ENCODE measurements at regions not wholly inside any gene's neighbourhood (a gene's known extent, or its start where the extent isn't known, plus 50 kb on each side); places are given as distances from the start of the nearest gene placed in this dataset.

- TF ChIP-seq KLF9 (CRISPR knock-in tag; IDR thresholded peaks at IDR 0.05; ENCODE audit: low read depth) (no peak), HMGA1 (CRISPR knock-in tag; conservative IDR thresholded peaks at IDR 0.05) (no peak), SMARCC2 (IDR thresholded peaks at IDR 0.05) (no peak), MXD1 (CRISPR knock-in tag; IDR thresholded peaks at IDR 0.05) (no peak), PLRG1 (conservative IDR thresholded peaks at IDR 0.05) (no peak), MTERF4 (CRISPR knock-in tag; IDR thresholded peaks at IDR 0.05) (no peak), GPBP1L1 (CRISPR knock-in tag; IDR thresholded peaks at IDR 0.05) (no peak), PRDM15 (CRISPR knock-in tag; IDR thresholded peaks at IDR 0.05) (no peak), KAT2B (IDR thresholded peaks at IDR 0.05; ENCODE audit: borderline replicate concordance, low read depth, low read length) (no peak), ASH2L (IDR thresholded peaks at IDR 0.05; ENCODE audit: insufficient read length, low read depth, low read length) (no peak)
- Histone ChIP-seq H3K4me2 (ENCODE audit: low read depth, low read length) (no peak overlapping the region), H4K20me1 (ENCODE audit: insufficient read depth, low read length) (no peaks in the 10 kb centered on the region), H3K4me3 (replicated peaks in 1 of 3; ENCODE audit: insufficient read depth in 1 of 3, low read depth in 2 of 3, low read length in 3 of 3) (no peak overlapping the region), H3K9ac (ENCODE audit: insufficient read depth, low read depth, low read length) (no peak overlapping the region), H3K9me3 (ENCODE audit: low read length) (no peaks in the 10 kb centered on the region), H2AFZ (ENCODE audit: low read length) (no peak overlapping the region), H3K27me3 (ENCODE audit: control insufficient read depth in 1 of 2, insufficient read depth in 2 of 2, low read length in 2 of 2) (peaks cover 0 to 20% of the 10 kb centered on the region in 2 experiments; a peak in 2 of 5 replicates), H3K36me3 (replicated peaks in 1 of 2; ENCODE audit: control insufficient read depth in 1 of 2, insufficient read depth in 2 of 2, low read length in 2 of 2) (no peaks in the 10 kb centered on the region), H3K79me2 (ENCODE audit: insufficient read depth, low read length) (no peaks in the 10 kb centered on the region), H3K27ac (ENCODE audit: extremely low read length, insufficient read depth, low read length) (no peak overlapping the region), H3K4me1 (ENCODE audit: insufficient read depth, low read length) (no peaks in the 10 kb centered on the region)
- POLR2A ChIA-PET, result no interaction called here
- ATAC-seq, result no peak
- intact Hi-C loops (cut with micrococcal nuclease; ENCODE audit: unreplicated experiment), result no loop called here
- no peak for DNase-seq (ENCODE audit: low spot score)
- FAIRE-seq, result no peak
- in situ Hi-C loops (cut with HindIII; ENCODE audit: extremely low pct_ligation_motif_present, low pct_unique_long_range_greater_than_20kb), result no loop called here
- CTCF ChIA-PET (ENCODE audit: low intra/inter-chr PET ratio, low total read pairs), result no interaction called here
- no TSS peak for BruUV-seq (replicated peaks)
- 15% methylated on average over 3 of the region's 5 CpGs for WGBS (ENCODE audit: low lambda C conversion rate)
Observed at GRCh38 chr22:48287031-48287430, 1524.6 kb downstream of the TBC1D22A start.

Measured in HepG2 (cell line).